IMR-90 (cell line): ENCODE measurements at regions not wholly inside any gene's neighbourhood (a gene's known extent, or its start where the extent isn't known, plus 50 kb on each side); places are given as distances from the start of the nearest gene placed in this dataset.
A peak's percentile ranks its signal among the peaks of the same experiment; 100 is the strongest.

Experiments
- ATAC-seq: fragments of 200-7000 bp; cut with Tn5 transposase; 2 replicates; pipeline ENCODE4 v1.9.1; 2020; ENCODE audit warnings: low read depth, mild to moderate bottlenecking, moderate library complexity
- BruUV-seq: library from RNA; stranded (reverse); fragments of 400-500 nt; replicated peaks from 2 replicates; lab custom pipeline; 2021; lab: Mats Ljungman, UMichigan
- CTCF ChIA-PET: fragments of 300-600 bp; formaldehyde crosslinking; extraction: SDS; loops from one replicate; lab custom pipeline; 2021; ENCODE audit warnings: antibody characterized with exemption; lab: Yijun Ruan, JAX
- POLR2A ChIA-PET: fragments of 300-600 bp; sonication (Branson Sonifier 250); formaldehyde crosslinking; loops from one replicate; lab custom pipeline; 2022; ENCODE audit warnings: antibody characterized with exemption; ENCODE audit not compliant: unreplicated experiment; lab: Charles Lee
- DNase-seq: peaks from one replicate; pipeline ENCODE4 v3.0.0; 2013
- H2AFZ ChIP-seq: replicated peaks from 2 replicates; pipeline ENCODE3; 2013; ENCODE audit warnings: low read length, mild to moderate bottlenecking; ENCODE audit not compliant: poor library complexity
- H2AK5ac ChIP-seq: 2 replicates; pipeline ENCODE4 v1.6.1; 2013; ENCODE audit warnings: low read depth, low read length, inconsistent platforms
- H2AK9ac ChIP-seq: replicated peaks from 2 replicates; pipeline ENCODE3; 2013; ENCODE audit warnings: mild to moderate bottlenecking, low read depth, low read length, moderate library complexity; ENCODE audit not compliant: poor library complexity
- H2BK120ac ChIP-seq: 2 replicates; pipeline ENCODE4 v1.6.1; 2013; ENCODE audit warnings: low read depth, low read length, inconsistent platforms
- H2BK15ac ChIP-seq: 3 replicates; pipeline ENCODE4 v1.6.1; 2013; ENCODE audit warnings: low read depth, low read length, inconsistent platforms
- H2BK20ac ChIP-seq: 2 replicates; pipeline ENCODE4 v1.6.1; 2013; ENCODE audit warnings: low read depth, mild to moderate bottlenecking, inconsistent platforms, low read length, moderate library complexity
- H2BK5ac ChIP-seq: 2 replicates; pipeline ENCODE4 v1.6.1; 2013; ENCODE audit warnings: mild to moderate bottlenecking, low read depth, low read length, inconsistent platforms; ENCODE audit not compliant: poor library complexity, severe bottlenecking
- H3K14ac ChIP-seq: replicated peaks from 2 replicates; pipeline ENCODE4 v1.6.1; 2013; ENCODE audit warnings: low read depth, low read length, inconsistent platforms
- H3K18ac ChIP-seq: 2 replicates; pipeline ENCODE4 v1.6.1; 2013; ENCODE audit warnings: low read depth, low read length, control low read depth
- H3K23ac ChIP-seq: 2 replicates; pipeline ENCODE4 v1.6.1; 2013; ENCODE audit warnings: low read depth, low read length, inconsistent platforms
- H3K27ac ChIP-seq: 2 replicates; pipeline ENCODE4 v1.5.1; 2013; ENCODE audit warnings: mild to moderate bottlenecking, control low read depth, low read length; ENCODE audit not compliant: insufficient read depth
- H3K27me3 ChIP-seq: 2 replicates; pipeline ENCODE4 v1.6.1; 2013; ENCODE audit warnings: low read length; ENCODE audit not compliant: control insufficient read depth, insufficient read depth
- H3K36me3 ChIP-seq: 2 replicates; pipeline ENCODE4 v1.6.1; 2013; ENCODE audit warnings: low read length, mixed read lengths; ENCODE audit not compliant: control insufficient read depth, insufficient read depth
- H3K4ac ChIP-seq: 2 replicates; pipeline ENCODE4 v1.6.1; 2013; ENCODE audit warnings: low read depth, low read length, inconsistent platforms
- H3K4me1 ChIP-seq: 2 replicates; pipeline ENCODE4 v1.6.1; 2013; ENCODE audit warnings: low read length, mixed read lengths; ENCODE audit not compliant: control insufficient read depth, insufficient read depth
- H3K4me2 ChIP-seq: 2 replicates; pipeline ENCODE4 v1.6.1; 2013; ENCODE audit warnings: low read depth, mild to moderate bottlenecking, control low read depth, low read length, moderate library complexity
- H3K4me3 ChIP-seq: 2 replicates; pipeline ENCODE4 v1.5.1; 2013; ENCODE audit warnings: low read depth, mild to moderate bottlenecking, control low read depth, low read length, moderate library complexity; ENCODE audit not compliant: insufficient read depth
- H3K56ac ChIP-seq: 2 replicates; pipeline ENCODE4 v1.6.1; 2013; ENCODE audit warnings: low read length, inconsistent platforms; ENCODE audit not compliant: insufficient read depth; ENCODE audit errors: extremely low read depth
- H3K79me1 ChIP-seq, 2 experiments: 2 replicates each; pipeline ENCODE4 v1.6.1; 2013; ENCODE audit warnings: low read length in 2 of 2, inconsistent platforms in 1 of 2, low read depth in 1 of 2
- H3K9ac ChIP-seq: 2 replicates; pipeline ENCODE4 v1.6.1; 2013; ENCODE audit warnings: low read depth, low read length, control low read depth
- H3K9me1 ChIP-seq: 2 replicates; pipeline ENCODE4 v1.6.1; 2013; ENCODE audit warnings: low read length, inconsistent platforms; ENCODE audit not compliant: insufficient read depth
- H3K9me3 ChIP-seq: 2 replicates; pipeline ENCODE4 v1.6.1; 2013; ENCODE audit warnings: low read length; ENCODE audit not compliant: control insufficient read depth, insufficient read depth
- H4K20me1 ChIP-seq: 2 replicates; pipeline ENCODE4 v1.6.1; 2013; ENCODE audit warnings: low read length, inconsistent platforms; ENCODE audit not compliant: insufficient read depth
- H4K5ac ChIP-seq: 2 replicates; pipeline ENCODE4 v1.6.1; 2013; ENCODE audit warnings: mild to moderate bottlenecking, low read depth, low read length, control low read depth
- H4K8ac ChIP-seq, 2 experiments: 2 replicates each; pipeline ENCODE4 v1.6.1; 2013; ENCODE audit warnings: low read depth in 2 of 2, low read length in 2 of 2, control low read depth in 1 of 2, inconsistent platforms in 1 of 2
- H4K91ac ChIP-seq: 2 replicates; pipeline ENCODE4 v1.6.1; 2013; ENCODE audit warnings: low read depth, low read length, inconsistent platforms; ENCODE audit not compliant: insufficient read depth
- CHD1 ChIP-seq: IDR thresholded peaks from 2 replicates; pipeline ENCODE4 v1.6.1; 2012; ENCODE audit warnings: low read depth, low read length, improper control_type of control experiment
- CTCF ChIP-seq: conservative IDR thresholded peaks from 2 replicates; pipeline ENCODE4 v1.5.1; 2012; ENCODE audit warnings: mild to moderate bottlenecking, low read depth, low read length, improper control_type of control experiment
- ELK1 ChIP-seq: fragments of 150-350 bp; IDR thresholded peaks from 2 replicates; pipeline ENCODE4 v1.6.1; 2016; ENCODE audit warnings: low read depth, mild to moderate bottlenecking, low read length, moderate library complexity, borderline replicate concordance
- FOS ChIP-seq: fragments of 150-350 bp; IDR thresholded peaks from 2 replicates; pipeline ENCODE4 v1.6.1; 2016; ENCODE audit warnings: low read depth, low read length
- MAFK ChIP-seq: IDR thresholded peaks from 2 replicates; pipeline ENCODE4 v1.6.1; 2012; ENCODE audit warnings: low read depth, low read length, improper control_type of control experiment
- MXI1 ChIP-seq: IDR thresholded peaks from 2 replicates; pipeline ENCODE4 v1.6.1; 2012; ENCODE audit warnings: low read depth, mild to moderate bottlenecking, low read length, moderate library complexity, borderline replicate concordance
- POLR2A ChIP-seq: IDR thresholded peaks from 2 replicates; pipeline ENCODE4 v1.6.1; 2012; ENCODE audit warnings: mild to moderate bottlenecking, low read depth, low read length
- RCOR1 ChIP-seq: IDR thresholded peaks from 2 replicates; pipeline ENCODE4 v1.6.1; 2012; ENCODE audit warnings: mild to moderate bottlenecking, low read length, improper control_type of control experiment; ENCODE audit not compliant: insufficient replicate concordance
- WGBS, 2 experiments: methylation state at CpG; one replicate each; pipeline versions ENCODE4 v1.1.5 to v1.1.7; 2013; ENCODE audit warnings: missing lambda C conversion rate in 2 of 2; ENCODE audit not compliant: insufficient read length in 1 of 2; ENCODE audit errors: extremely low coverage in 2 of 2; 5-methylcytosine and 5-hydroxymethylcytosine counted together
- dilution Hi-C: fragments of 300-500 bp; cut with HindIII; formaldehyde crosslinking; loops from one replicate; pipeline ENCODE4 v1.14.3; 2018; ENCODE audit warnings: low sequenced_read_pairs; ENCODE audit not compliant: unreplicated experiment
- in situ Hi-C: fragments of 300-500 bp; cut with MboI; formaldehyde crosslinking; loops from 3 replicates; pipeline ENCODE4 v1.14.3; 2019; ENCODE audit warnings: low sequenced_read_pairs, inconsistent platforms, mixed read lengths
- intact Hi-C: fragments of 100-400 bp; cut with micrococcal nuclease; formaldehyde crosslinking; loops from 2 replicates; pipeline ENCODE4 v1.10.0; 2022

GRCh38 chr6:113396730-113397129 is 460.4 kb upstream of the MARCKS start:
- BruUV-seq, result no TSS peak
- intact Hi-C loops (no loop called here), dilution Hi-C loops (no loop called here), in situ Hi-C loops (no loop called here)
- ATAC-seq (peak; percentile 49), DNase-seq (no peak)
- Histone ChIP-seq H3K79me1 (no peaks in the 10 kb centered on the region), H3K27ac (no peak overlapping the region), H3K18ac (no peak overlapping the region; the same call in 1 of the 2 replicates), H3K27me3 (no peaks in the 10 kb centered on the region), H4K20me1 (no peaks in the 10 kb centered on the region), H3K4me2 (peak overlapping the region; percentile 29; the same call in 1 of the 2 replicates), H3K14ac (no peak overlapping the region), H2AK5ac (no peak overlapping the region), H2BK20ac (no peak overlapping the region), H3K4ac (no peak overlapping the region; the same call in 1 of the 2 replicates), H4K5ac (no peak overlapping the region), H4K91ac (no peak overlapping the region), H2BK120ac (no peak overlapping the region), H3K36me3 (no peaks in the 10 kb centered on the region), H3K9me3 (no peaks in the 10 kb centered on the region), H3K4me3 (no peak overlapping the region), H4K8ac (0 out of 4 replicates have a peak overlapping the region, but pooled peaks of 1 of the 2 experiments have one; percentile 23), H3K56ac (no peak overlapping the region), H2AFZ (no peak overlapping the region), H3K4me1 (peaks cover 5% of the 10 kb centered on the region), H3K9me1 (no peaks in the 10 kb centered on the region), H2AK9ac (no peak overlapping the region), H2BK5ac (peak overlapping the region; percentile 56), H3K23ac (no peak overlapping the region), H3K9ac (no peak overlapping the region), H2BK15ac (no peak overlapping the region)
- CTCF ChIA-PET, result interaction anchor here (0.9 kb wide), 1 partner anchor 29 kb away, joined by 3 read pairs; no protein-coding TSS in a partner anchor
- POLR2A ChIA-PET, result no interaction called here
- TF ChIP-seq CHD1 (no peak), ELK1 (no peak), MXI1 (no peak), CTCF (no peak), MAFK (peak; percentile 82), FOS (no peak), RCOR1 (no peak), POLR2A (no peak)
- WGBS, 2 experiments, result no CpG with 5 or more reads among the region's 2 CpGs
